Neural crest cell (in vitro differentiated cells): ENCODE measurements at regions not wholly inside any gene's neighbourhood (a gene's known extent, or its start where the extent isn't known, plus 50 kb on each side); places are given as distances from the start of the nearest gene placed in this dataset.

ENCODE experiments used
- DNase-seq: peaks from one replicate; pipeline ENCODE4 v3.0.0; 2021; ENCODE audit warnings: low read depth, mixed read lengths, low spot score
- H3K27ac Mint-ChIP-seq: one replicate; pipeline ENCODE4 v1.8.0; 2021; ENCODE audit warnings: mild to moderate bottlenecking, mixed read lengths; ENCODE audit not compliant: unreplicated experiment
- H3K27me3 Mint-ChIP-seq: 2 replicates; pipeline ENCODE4 v1.8.0; 2021; ENCODE audit warnings: low read depth, mild to moderate bottlenecking, mixed read lengths
- H3K36me3 Mint-ChIP-seq: 2 replicates; pipeline ENCODE4 v1.8.0; 2021; ENCODE audit warnings: low read depth, mild to moderate bottlenecking, mixed read lengths
- H3K4me1 Mint-ChIP-seq: 2 replicates; pipeline ENCODE4 v1.8.0; 2021; ENCODE audit warnings: mixed read lengths
- H3K4me3 Mint-ChIP-seq: one replicate; pipeline ENCODE4 v1.8.0; 2021; ENCODE audit warnings: mild to moderate bottlenecking, mixed read lengths
- H3K9me3 Mint-ChIP-seq: 2 replicates; pipeline ENCODE4 v1.8.0; 2021; ENCODE audit warnings: mixed read lengths
- TF ChIP-seq, protein P1 (sequence below): fragments of 200-600 bp; sonication (generic); conservative IDR thresholded peaks from 2 replicates; pipeline ENCODE4 v1.5.0; 2021; ENCODE audit warnings: antibody characterized with exemption, mild to moderate bottlenecking

- H3K36me3 Mint-ChIP-seq = no peaks in the 10 kb centered on the region
- H3K4me1 Mint-ChIP-seq = peaks cover 39% of the 10 kb centered on the region
- no peak overlapping the region for H3K27ac Mint-ChIP-seq
- DNase-seq = no peak
- H3K9me3 Mint-ChIP-seq = no peaks in the 10 kb centered on the region
- TF ChIP-seq, protein P1, sequence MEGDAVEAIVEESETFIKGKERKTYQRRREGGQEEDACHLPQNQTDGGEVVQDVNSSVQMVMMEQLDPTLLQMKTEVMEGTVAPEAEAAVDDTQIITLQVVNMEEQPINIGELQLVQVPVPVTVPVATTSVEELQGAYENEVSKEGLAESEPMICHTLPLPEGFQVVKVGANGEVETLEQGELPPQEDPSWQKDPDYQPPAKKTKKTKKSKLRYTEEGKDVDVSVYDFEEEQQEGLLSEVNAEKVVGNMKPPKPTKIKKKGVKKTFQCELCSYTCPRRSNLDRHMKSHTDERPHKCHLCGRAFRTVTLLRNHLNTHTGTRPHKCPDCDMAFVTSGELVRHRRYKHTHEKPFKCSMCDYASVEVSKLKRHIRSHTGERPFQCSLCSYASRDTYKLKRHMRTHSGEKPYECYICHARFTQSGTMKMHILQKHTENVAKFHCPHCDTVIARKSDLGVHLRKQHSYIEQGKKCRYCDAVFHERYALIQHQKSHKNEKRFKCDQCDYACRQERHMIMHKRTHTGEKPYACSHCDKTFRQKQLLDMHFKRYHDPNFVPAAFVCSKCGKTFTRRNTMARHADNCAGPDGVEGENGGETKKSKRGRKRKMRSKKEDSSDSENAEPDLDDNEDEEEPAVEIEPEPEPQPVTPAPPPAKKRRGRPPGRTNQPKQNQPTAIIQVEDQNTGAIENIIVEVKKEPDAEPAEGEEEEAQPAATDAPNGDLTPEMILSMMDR = no peak
- H3K27me3 Mint-ChIP-seq = no peaks in the 10 kb centered on the region
- no peak overlapping the region for H3K4me3 Mint-ChIP-seq
Measured at GRCh38 chr13:50241479-50241878, 226.2 kb downstream of the KCNRG start.

- Mint-ChIP-seq H3K9me3 (no peaks in the 10 kb centered on the region), H3K4me1 (peaks cover 30% of the 10 kb centered on the region), H3K36me3 (no peaks in the 10 kb centered on the region), H3K27ac (no peak overlapping the region), H3K4me3 (no peak overlapping the region), H3K27me3 (no peaks in the 10 kb centered on the region)
- DNase-seq = no peak
- TF ChIP-seq, protein P1 = no peak
Measured at GRCh38 chr13:50243931-50244330, 228.7 kb downstream of the KCNRG start.

GRCh38 chr13:50244355-50244712 is 229.1 kb downstream of the KCNRG start:
- H3K9me3 Mint-ChIP-seq = no peaks in the 10 kb centered on the region
- H3K4me1 Mint-ChIP-seq = peaks cover 30% of the 10 kb centered on the region
- H3K36me3 Mint-ChIP-seq = no peaks in the 10 kb centered on the region
- DNase-seq = no peak
- H3K27ac Mint-ChIP-seq = peak overlapping the region; percentile 35
- TF ChIP-seq, protein P1 = no peak
- no peak overlapping the region for H3K4me3 Mint-ChIP-seq
- no peaks in the 10 kb centered on the region for H3K27me3 Mint-ChIP-seq

DNA sequence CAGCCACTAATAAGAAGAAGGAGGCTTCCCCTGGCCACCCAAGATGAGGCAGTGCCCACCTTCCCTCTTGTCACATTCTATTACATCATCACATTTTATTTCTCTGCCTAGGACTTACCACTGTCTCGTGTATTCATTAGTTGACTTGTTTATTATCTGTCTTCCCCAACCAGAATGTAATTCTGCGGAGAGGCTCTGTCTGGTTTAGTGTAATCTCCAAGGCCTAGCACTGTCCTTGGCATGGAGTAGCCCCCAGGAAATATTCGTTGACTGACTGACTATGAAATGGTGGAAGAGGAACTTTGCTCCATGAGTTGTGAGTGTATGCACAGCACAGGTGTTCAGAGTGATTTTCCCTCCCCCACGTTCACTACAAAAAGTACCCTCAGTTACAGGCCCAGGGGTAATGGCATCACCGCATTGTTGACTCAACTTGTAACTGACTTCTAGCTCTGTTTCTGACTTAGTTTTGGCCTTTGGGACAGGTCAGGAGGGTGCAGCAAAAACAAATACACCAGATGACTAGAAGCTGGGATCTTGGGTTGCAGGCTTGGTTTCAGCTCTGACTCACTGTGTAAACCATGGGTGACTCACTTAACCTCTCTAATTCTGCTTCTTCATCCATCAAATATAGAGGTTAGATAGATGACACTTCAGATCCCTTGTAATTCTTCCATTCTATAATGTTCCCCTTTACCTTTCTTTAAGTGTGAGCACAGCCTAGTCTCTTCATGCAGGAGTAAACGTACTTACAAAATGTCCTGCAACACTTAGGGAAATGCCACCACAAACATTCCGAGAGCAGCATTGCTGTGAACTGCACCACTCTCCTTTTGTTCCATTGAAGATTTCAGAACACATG is 229.7 kb downstream of the KCNRG start:
- Mint-ChIP-seq H3K36me3 (no peaks in the 10 kb centered on the region), H3K27ac (peak overlapping the region; percentile 35), H3K9me3 (no peaks in the 10 kb centered on the region), H3K4me1 (peaks cover 30% of the 10 kb centered on the region), H3K4me3 (no peak overlapping the region), H3K27me3 (no peaks in the 10 kb centered on the region)
- TF ChIP-seq, protein P1 = no peak
- DNase-seq = no peak

GRCh38 chr13:50247223-50247622 is 232.0 kb downstream of the KCNRG start:
- H3K9me3 Mint-ChIP-seq = no peaks in the 10 kb centered on the region
- no peaks in the 10 kb centered on the region for H3K36me3 Mint-ChIP-seq
- H3K27ac Mint-ChIP-seq = no peak overlapping the region
- no peak for DNase-seq
- no peak overlapping the region for H3K4me3 Mint-ChIP-seq
- TF ChIP-seq, protein P1 = no peak
- no peaks in the 10 kb centered on the region for H3K27me3 Mint-ChIP-seq
- peaks cover 18% of the 10 kb centered on the region for H3K4me1 Mint-ChIP-seq
